Midbrain (tissue), 1 donor: ENCODE measurements at regions not wholly inside any gene's neighbourhood (a gene's known extent, or its start where the extent isn't known, plus 50 kb on each side); places are given as distances from the start of the nearest gene placed in this dataset.

Experiments
- DNase-seq: peaks from one replicate; lab custom pipeline; 2025; lab: John Stamatoyannopoulos, UW

GRCh38 chr3:1551741-1552140 is 458.9 kb downstream of the CNTN6 start:
- DNase-seq = no peak

- no peak for DNase-seq
These were observed 460.0 kb downstream of the CNTN6 start for GRCh38 chr3:1552831-1553230.

GRCh38 chr3:1561427-1561826 is 468.6 kb downstream of the CNTN6 start:
- no peak for DNase-seq

- no peak for DNase-seq
These were observed 478.9 kb downstream of the CNTN6 start for GRCh38 chr3:1571736-1572135.

GRCh38 chr3:1576047-1576446 is 483.2 kb downstream of the CNTN6 start:
- no peak for DNase-seq

- no peak for DNase-seq
These were observed 485.4 kb downstream of the CNTN6 start for GRCh38 chr3:1578124-1578806.

- no peak for DNase-seq
These were observed 490.2 kb downstream of the CNTN6 start for GRCh38 chr3:1583044-1583443.

- no peak for DNase-seq
These were observed 494.6 kb downstream of the CNTN6 start for GRCh38 chr3:1587426-1587825.

GRCh38 chr3:1591327-1592028 is 498.7 kb downstream of the CNTN6 start:
- DNase-seq = no peak

GRCh38 chr3:1594940-1595339 is 502.1 kb downstream of the CNTN6 start:
- DNase-seq = no peak

GRCh38 chr3:1600206-1600605 is 498.5 kb upstream of the CNTN4 start:
- no peak for DNase-seq

GRCh38 chr3:1600700-1601418 is 497.8 kb upstream of the CNTN4 start:
- DNase-seq = no peak

GRCh38 chr3:1609416-1609815 is 489.2 kb upstream of the CNTN4 start:
- no peak for DNase-seq

GRCh38 chr3:1611824-1612223 is 486.8 kb upstream of the CNTN4 start:
- no peak for DNase-seq

- no peak for DNase-seq
These were observed 484.7 kb upstream of the CNTN4 start for GRCh38 chr3:1613962-1614361.

- DNase-seq = no peak
These were observed 481.9 kb upstream of the CNTN4 start for GRCh38 chr3:1616744-1617143.

GRCh38 chr3:1623896-1624295 is 474.8 kb upstream of the CNTN4 start:
- DNase-seq = no peak

- DNase-seq = no peak
These were observed 466.5 kb upstream of the CNTN4 start for GRCh38 chr3:1632128-1632527.

GRCh38 chr3:1661839-1662238 is 436.8 kb upstream of the CNTN4 start:
- no peak for DNase-seq

- DNase-seq = no peak
These were observed 434.4 kb upstream of the CNTN4 start for GRCh38 chr3:1664266-1664665.

- DNase-seq = no peak
These were observed 431.8 kb upstream of the CNTN4 start for GRCh38 chr3:1666865-1667264.

GRCh38 chr3:1677576-1678156 is 421.0 kb upstream of the CNTN4 start:
- no peak for DNase-seq

GRCh38 chr3:1692428-1692827 is 406.2 kb upstream of the CNTN4 start:
- no peak for DNase-seq
